ENCODE measurements at regions not wholly inside any gene's neighbourhood (a gene's known extent, or its start where the extent isn't known, plus 50 kb on each side); places are given as distances from the start of the nearest gene placed in this dataset.

DNA sequence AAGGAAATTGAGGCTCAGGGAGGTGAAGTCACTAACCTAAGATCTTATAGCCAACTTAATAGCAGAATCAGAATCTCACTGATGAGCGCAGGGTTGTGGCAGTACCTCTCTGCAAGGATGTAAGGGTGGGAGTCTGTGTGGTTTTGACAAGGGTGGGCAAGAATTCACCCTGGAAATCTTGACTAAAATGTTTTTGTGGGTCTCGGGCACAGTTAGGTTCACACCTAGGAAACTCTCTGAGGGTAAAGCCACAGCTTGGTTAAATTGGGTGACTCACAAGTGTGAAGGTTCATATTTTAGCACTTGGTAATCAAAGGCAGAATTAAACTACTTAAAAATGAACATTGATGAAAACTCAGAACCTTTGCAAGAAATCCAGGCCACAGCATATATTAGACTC is 178.2 kb upstream of the EOMES start:
- ChIA-PET CTCF (no interaction called here), POLR2A (no interaction called here)
- H3K9me3 Mint-ChIP-seq, result peaks cover under 1% of the 10 kb centered on the region
- H3K4me1 ChIP-seq (ENCODE audit: insufficient read depth, low read length), result peaks cover 8% of the 10 kb centered on the region
- no peaks in the 10 kb centered on the region for H3K27me3 ChIP-seq (ENCODE audit: control insufficient read depth in 1 of 2, insufficient read depth in 2 of 2, low read length in 2 of 2)
- H3K4me3 ChIP-seq (ENCODE audit: low read length), result no peak overlapping the region
- H3K27ac Mint-ChIP-seq, result no peak overlapping the region
- intact Hi-C loops (cut with DNase I, micrococcal nuclease), result no loop called here
- DNase-seq, result peak in 4 of 14 experiments; percentile 15 to 70 (median 28)
- H3K27ac ChIP-seq (ENCODE audit: low read depth in 1 of 2, low read length in 2 of 2), result no peak overlapping the region
- TF ChIP-seq, protein P1, sequence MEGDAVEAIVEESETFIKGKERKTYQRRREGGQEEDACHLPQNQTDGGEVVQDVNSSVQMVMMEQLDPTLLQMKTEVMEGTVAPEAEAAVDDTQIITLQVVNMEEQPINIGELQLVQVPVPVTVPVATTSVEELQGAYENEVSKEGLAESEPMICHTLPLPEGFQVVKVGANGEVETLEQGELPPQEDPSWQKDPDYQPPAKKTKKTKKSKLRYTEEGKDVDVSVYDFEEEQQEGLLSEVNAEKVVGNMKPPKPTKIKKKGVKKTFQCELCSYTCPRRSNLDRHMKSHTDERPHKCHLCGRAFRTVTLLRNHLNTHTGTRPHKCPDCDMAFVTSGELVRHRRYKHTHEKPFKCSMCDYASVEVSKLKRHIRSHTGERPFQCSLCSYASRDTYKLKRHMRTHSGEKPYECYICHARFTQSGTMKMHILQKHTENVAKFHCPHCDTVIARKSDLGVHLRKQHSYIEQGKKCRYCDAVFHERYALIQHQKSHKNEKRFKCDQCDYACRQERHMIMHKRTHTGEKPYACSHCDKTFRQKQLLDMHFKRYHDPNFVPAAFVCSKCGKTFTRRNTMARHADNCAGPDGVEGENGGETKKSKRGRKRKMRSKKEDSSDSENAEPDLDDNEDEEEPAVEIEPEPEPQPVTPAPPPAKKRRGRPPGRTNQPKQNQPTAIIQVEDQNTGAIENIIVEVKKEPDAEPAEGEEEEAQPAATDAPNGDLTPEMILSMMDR (IDR thresholded peaks at IDR 0.05), result no peak
- peak; percentile 26 for ATAC-seq (ENCODE audit: poor library complexity)
- H3K4me1 Mint-ChIP-seq (ENCODE audit: low read depth), result peaks cover 48% of the 10 kb centered on the region
- H3K9me3 ChIP-seq (ENCODE audit: control insufficient read depth in 1 of 2, insufficient read depth in 1 of 2, low read length in 2 of 2), result no peaks in the 10 kb centered on the region
- H3K27me3 Mint-ChIP-seq, result no peaks in the 10 kb centered on the region
- no peaks in the 10 kb centered on the region for H3K36me3 ChIP-seq (ENCODE audit: insufficient read depth, low read length)
- no peak overlapping the region for H3K4me3 Mint-ChIP-seq
- H3K36me3 Mint-ChIP-seq (ENCODE audit: low read depth), result no peaks in the 10 kb centered on the region

- peaks cover 48% of the 10 kb centered on the region for H3K4me1 Mint-ChIP-seq (ENCODE audit: low read depth)
- Histone ChIP-seq H3K4me3 (ENCODE audit: low read length) (no peak overlapping the region), H3K27me3 (ENCODE audit: control insufficient read depth in 1 of 2, insufficient read depth in 2 of 2, low read length in 2 of 2) (no peaks in the 10 kb centered on the region), H3K27ac (ENCODE audit: low read depth in 1 of 2, low read length in 2 of 2) (no peak overlapping the region), H3K36me3 (ENCODE audit: insufficient read depth, low read length) (no peaks in the 10 kb centered on the region), H3K9me3 (ENCODE audit: control insufficient read depth in 1 of 2, insufficient read depth in 1 of 2, low read length in 2 of 2) (no peaks in the 10 kb centered on the region), H3K4me1 (ENCODE audit: insufficient read depth, low read length) (peaks cover 14% of the 10 kb centered on the region)
- TF ChIP-seq, protein P1 (IDR thresholded peaks at IDR 0.05), result no peak
- DNase-seq (peak in 3 of 14 experiments; percentile 20 to 50 (median 36)), ATAC-seq (ENCODE audit: poor library complexity) (peak; percentile 44)
- H3K36me3 Mint-ChIP-seq (ENCODE audit: low read depth), result no peaks in the 10 kb centered on the region
- H3K9me3 Mint-ChIP-seq, result no peaks in the 10 kb centered on the region
- no peaks in the 10 kb centered on the region for H3K27me3 Mint-ChIP-seq
- H3K27ac Mint-ChIP-seq, result peak overlapping the region; percentile 65
- H3K4me3 Mint-ChIP-seq, result peak overlapping the region; percentile 75
- POLR2A ChIA-PET, result interaction anchor here (1.0 kb wide), 2 partner anchors 22 to 25 kb away, joined by 4 to 5 read pairs; no protein-coding TSS in a partner anchor
- intact Hi-C loops (cut with DNase I, micrococcal nuclease), result no loop called here
- CTCF ChIA-PET, result interaction anchor here (0.6 kb wide), 1 partner anchor 959 kb away, joined by 3 read pairs; no protein-coding TSS in a partner anchor
Observed at GRCh38 chr3:27903446-27903845, 181.3 kb upstream of the EOMES start.

DNA sequence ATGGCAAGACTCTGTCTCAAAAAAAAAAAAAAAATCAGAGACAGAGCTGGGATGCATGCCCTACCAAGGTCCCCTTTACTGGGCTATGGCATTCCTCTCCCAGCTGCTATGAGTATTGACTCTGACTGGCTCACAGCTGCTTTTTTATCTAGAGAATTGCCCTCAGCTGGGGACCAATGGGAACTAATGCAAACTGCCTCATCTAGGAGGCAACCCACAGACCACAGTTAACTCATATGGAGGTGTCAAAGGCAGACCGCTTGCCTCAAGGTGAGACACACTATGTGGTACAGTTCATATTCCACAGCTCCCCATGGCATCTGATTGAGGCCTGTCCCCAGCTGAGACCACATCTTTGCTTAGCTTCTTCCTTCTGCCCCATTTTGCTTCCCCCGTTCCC is 183.5 kb upstream of the EOMES start:
- CTCF ChIA-PET, result no interaction called here
- H3K4me3 Mint-ChIP-seq, result no peak overlapping the region
- H3K36me3 Mint-ChIP-seq (ENCODE audit: low read depth), result no peaks in the 10 kb centered on the region
- DNase-seq, result peak in 4 of 14 experiments; percentile 5 to 75 (median 44)
- Histone ChIP-seq H3K4me1 (ENCODE audit: insufficient read depth, low read length) (peaks cover 8% of the 10 kb centered on the region), H3K27me3 (ENCODE audit: control insufficient read depth in 1 of 2, insufficient read depth in 2 of 2, low read length in 2 of 2) (no peaks in the 10 kb centered on the region), H3K9me3 (ENCODE audit: control insufficient read depth in 1 of 2, insufficient read depth in 1 of 2, low read length in 2 of 2) (no peaks in the 10 kb centered on the region), H3K36me3 (ENCODE audit: insufficient read depth, low read length) (no peaks in the 10 kb centered on the region), H3K27ac (ENCODE audit: low read depth in 1 of 2, low read length in 2 of 2) (no peak overlapping the region), H3K4me3 (ENCODE audit: low read length) (no peak overlapping the region)
- no peaks in the 10 kb centered on the region for H3K9me3 Mint-ChIP-seq
- no peaks in the 10 kb centered on the region for H3K27me3 Mint-ChIP-seq
- no peak for ATAC-seq (ENCODE audit: poor library complexity)
- H3K4me1 Mint-ChIP-seq (ENCODE audit: low read depth), result peaks cover 36% of the 10 kb centered on the region
- POLR2A ChIA-PET, result interaction anchor here (0.6 kb wide), 1 partner anchor 160 kb away, joined by 3 read pairs; no protein-coding TSS in a partner anchor
- TF ChIP-seq, protein P1 (IDR thresholded peaks at IDR 0.05), result no peak
- intact Hi-C loops (cut with DNase I, micrococcal nuclease), result no loop called here
- no peak overlapping the region for H3K27ac Mint-ChIP-seq
